Renal cortex interstitium (tissue), 11 donors: ENCODE measurements at regions not wholly inside any gene's neighbourhood (a gene's known extent, or its start where the extent isn't known, plus 50 kb on each side); places are given as distances from the start of the nearest gene placed in this dataset.
"Not testable (repeated sequence)": the region's sequence is repeated elsewhere in the genome, so short reads cannot be mapped to it uniquely, and the experiment has no call there.

Experiments used
- DNase-seq, 11 donors: peaks; one replicate each; pipeline ENCODE4 v3.0.0-alpha.2; 2013; ENCODE audit warnings: low read depth in 9 of 11, low spot score in 4 of 11; ENCODE audit errors: extremely low read depth in 1 of 11

- DNase-seq: no peak
These were observed 140.9 kb downstream of the RNF144B start for GRCh38 chr6:18527836-18528743.

DNA sequence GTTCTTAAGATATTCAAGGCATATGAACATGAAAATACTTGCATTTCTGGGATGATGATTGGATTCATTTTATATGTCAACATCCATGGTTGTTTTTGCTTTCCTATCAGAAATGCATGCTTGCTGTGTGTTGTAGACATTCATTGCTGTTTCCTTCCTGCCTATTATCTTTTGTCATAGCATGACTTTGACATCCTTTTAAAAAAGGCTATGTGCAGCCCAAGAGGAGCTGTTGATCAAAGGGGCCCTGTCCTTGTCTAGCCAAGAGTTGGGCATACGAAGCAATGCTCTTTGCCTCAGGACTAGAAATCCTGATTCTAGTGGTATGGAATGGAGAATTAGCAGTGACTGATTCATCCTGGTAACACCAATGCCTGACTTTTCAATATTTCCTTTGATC, 143.1 kb downstream of the RNF144B start:
- DNase-seq: no peak

GRCh38 chr6:18532139-18532538, 145.0 kb downstream of the RNF144B start:
- no peak for DNase-seq

DNA sequence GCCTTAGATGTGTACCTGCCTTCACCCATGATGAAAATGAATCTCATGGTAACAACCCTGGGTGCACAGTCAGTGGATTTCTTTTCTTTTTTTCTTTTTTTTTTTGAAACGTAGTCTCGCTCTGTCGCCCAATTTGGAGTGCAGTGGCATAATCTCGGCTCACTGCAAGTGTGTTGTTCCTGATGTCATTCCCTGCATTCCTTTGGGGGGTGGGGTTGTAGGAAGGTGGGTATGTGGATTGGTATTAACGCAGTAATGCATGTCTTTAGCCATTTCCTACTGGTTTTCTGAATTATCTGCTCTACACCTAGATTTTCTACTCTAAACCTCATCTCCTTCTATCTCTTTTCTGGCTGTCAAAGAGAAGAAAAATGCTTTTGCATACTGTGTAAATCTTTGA, 146.6 kb downstream of the RNF144B start:
- peak in 5 of 11 donors; percentile 3 to 17 (median 8) for DNase-seq

DNA sequence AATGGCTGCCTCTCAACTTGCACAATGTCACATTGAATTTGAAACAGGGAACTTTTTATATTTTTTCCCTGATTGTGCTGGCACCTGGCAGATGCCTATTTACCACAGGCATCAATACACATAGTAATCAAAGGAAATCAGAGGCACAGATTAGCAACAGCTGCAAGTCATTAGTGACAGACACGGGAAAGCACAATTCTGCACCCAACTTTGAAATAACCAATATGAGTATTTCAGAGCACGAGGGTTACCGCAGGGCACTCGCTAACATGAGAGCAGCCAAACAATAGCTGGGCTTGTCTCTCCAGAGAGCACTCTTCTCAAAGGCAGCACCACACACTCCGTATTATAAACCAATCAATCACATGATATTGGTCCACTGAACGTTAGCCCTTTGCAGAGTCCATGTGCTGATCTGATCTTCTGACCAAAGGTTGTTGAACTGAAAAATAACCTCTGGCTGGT, 149.5 kb downstream of the RNF144B start:
- no peak for DNase-seq

DNA sequence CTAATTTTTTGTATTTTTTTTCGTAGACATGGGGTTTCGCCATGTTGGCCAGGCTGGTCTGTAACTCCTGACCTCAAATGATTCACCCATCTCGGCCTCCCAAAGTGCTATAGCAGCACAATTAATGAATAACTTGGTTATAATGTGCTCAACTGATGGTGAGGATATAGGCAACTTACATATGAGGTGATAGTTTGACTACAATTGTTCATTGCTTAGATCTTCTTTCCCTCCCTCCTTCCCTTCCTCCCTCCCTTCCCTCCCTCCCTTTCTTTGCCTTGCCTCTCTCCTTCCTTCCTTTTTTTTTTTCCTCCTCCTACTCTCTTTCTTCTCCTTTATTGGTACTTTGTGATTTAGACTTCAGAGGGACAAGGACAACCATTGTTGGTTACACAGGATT, 151.2 kb downstream of the RNF144B start:
- no peak for DNase-seq

DNA sequence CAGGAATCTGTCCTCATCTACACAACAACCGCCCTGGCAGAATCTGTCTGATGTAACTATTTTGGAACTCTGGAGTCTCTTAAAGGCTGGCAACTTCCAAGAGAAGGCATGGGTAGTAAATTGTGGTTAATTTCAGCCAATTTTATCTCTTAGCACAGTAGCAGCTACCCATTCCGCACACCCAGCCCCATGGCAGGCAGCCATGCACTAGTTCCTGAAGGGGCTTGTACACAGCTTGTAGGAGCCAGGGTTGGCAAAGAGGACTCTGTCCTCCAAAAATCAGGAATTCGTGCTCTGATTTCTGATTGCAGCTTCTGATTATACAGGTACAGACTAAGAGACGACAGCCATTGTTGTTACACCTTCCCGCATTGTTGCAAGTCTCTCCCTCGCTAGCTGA, 155.9 kb downstream of the RNF144B start:
- no peak for DNase-seq

- DNase-seq: not testable (repeated sequence)
These were observed 158.0 kb downstream of the RNF144B start for GRCh38 chr6:18545142-18545541.

DNA sequence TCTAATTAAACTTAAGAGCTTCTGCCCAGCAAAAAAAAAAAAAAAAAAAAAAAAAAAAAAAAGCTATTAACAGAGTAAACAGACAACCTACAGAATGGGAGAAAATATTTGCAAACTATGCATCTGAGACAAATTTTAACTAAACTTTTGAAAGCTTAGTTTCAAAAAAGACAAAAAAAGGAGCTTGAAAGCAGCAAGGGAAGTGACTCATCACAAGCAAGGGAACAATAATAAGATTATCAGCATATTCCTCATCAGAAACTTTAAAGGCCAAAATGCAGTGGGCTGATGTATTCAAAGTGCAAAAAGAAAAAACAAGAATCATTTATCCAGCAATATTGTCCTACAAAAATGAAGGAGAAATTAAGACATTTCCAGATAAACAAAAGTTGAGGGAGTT, 158.6 kb downstream of the RNF144B start:
- no peak for DNase-seq

DNA sequence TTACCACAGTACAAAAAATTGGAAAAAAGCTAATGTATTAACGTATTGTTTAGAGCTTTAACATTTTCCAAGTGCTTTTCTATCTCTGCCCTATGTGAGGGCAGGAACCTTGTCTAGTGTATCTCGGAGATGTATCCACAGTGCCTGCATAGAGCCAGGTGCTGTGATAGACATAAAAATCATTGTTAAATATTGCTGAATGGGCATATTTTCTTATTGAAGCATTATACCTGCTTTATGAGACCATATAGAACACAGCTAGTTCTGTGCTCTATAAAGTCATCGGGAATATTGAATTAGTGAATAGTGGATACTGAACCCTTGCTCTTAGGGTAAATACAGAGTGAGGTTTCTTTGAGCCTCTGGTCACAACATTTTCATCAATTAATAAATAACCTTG, 163.0 kb downstream of the RNF144B start:
- no peak for DNase-seq

- no peak for DNase-seq
These were observed 164.1 kb downstream of the RNF144B start for GRCh38 chr6:18551228-18551627.

- DNase-seq: no peak
These were observed 168.6 kb downstream of the RNF144B start for GRCh38 chr6:18555750-18556149.

DNA sequence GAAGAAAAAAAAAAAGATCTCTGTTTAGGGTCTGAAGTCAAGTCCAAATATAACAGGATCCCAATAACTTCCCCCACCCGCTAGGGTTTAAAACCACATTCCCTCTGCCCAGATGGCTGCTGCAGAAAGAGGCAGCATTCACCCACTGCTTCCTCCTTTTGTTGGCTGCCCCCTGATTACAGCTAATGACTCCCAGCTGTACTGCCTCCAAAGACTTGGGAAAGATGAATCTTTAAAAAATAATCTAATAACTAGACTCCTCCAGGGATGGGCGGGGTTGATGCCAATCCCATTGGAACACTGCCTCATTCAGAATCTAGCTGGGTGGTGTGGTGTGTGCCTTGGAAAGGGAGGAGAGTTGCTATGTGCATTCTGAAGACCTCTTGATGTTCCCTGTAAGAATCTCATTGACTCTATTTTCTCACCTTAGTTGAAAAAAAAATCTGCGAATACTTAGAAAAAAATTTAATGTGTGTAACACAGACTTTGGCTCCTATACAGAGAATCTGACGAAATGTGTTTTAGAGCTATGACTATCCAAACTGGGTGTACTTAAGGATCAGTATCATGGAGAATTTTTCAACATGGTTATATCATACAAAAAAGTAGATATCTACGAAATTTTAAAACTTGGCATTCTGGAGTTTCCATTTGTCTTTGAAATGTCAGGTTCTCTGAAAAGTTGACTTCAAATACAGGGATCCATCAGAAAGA, 174.0 kb downstream of the RNF144B start:
- DNase-seq: no peak

- DNase-seq: no peak
These were observed 175.6 kb downstream of the RNF144B start for GRCh38 chr6:18562726-18563125.

GRCh38 chr6:18564775-18565174, 177.6 kb downstream of the RNF144B start:
- no peak for DNase-seq

- no peak for DNase-seq
These were observed 178.1 kb downstream of the RNF144B start for GRCh38 chr6:18565231-18565630.

GRCh38 chr6:18567380-18567779, 180.2 kb downstream of the RNF144B start:
- no peak for DNase-seq

DNA sequence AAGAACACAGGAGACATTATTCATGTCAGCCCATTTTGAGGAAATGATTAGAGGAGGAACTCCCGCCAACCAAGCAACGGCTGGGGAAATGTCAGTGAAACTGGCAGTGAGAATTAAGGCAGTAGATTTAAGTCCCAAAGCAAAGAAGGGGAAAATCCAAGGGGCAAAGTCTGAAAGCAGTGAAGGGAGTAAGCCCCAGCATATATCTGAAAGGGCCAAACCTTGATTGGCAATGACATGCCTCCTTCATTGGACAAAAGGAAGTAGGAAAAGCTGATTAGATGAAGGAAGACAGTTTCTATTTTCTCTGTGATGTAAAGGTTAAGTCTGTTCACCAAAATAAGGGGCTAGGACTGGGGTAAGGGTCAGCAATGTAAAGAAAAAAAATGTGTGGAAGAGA, 190.3 kb downstream of the RNF144B start:
- no peak for DNase-seq

- no peak for DNase-seq
These were observed 192.0 kb downstream of the RNF144B start for GRCh38 chr6:18579166-18579565.

GRCh38 chr6:18579869-18580268, 192.7 kb downstream of the RNF144B start:
- no peak for DNase-seq
